ENCODE measurements at regions not wholly inside any gene's neighbourhood (a gene's known extent, or its start where the extent isn't known, plus 50 kb on each side); places are given as distances from the start of the nearest gene placed in this dataset.

GRCh38 chr22:23415490-23415851 lies 164.6 kb downstream of the IGLL1 start (continued):
- TF ChIP-seq SETDB1 (IDR thresholded peaks at IDR 0.05; ENCODE audit: low read length) (no peak), FOXJ3 (CRISPR knock-in tag; IDR thresholded peaks at IDR 0.05) (no peak), STAT6 (CRISPR knock-in tag; IDR thresholded peaks at IDR 0.05) (no peak), CREB3L1 (IDR thresholded peaks at IDR 0.05; ENCODE audit: borderline replicate concordance, low read depth) (no peak), NCOA4 (IDR thresholded peaks at IDR 0.05; ENCODE audit: partially characterized antibody) (no peak), ZNF780A (CRISPR knock-in tag; IDR thresholded peaks at IDR 0.05) (no peak), PPARD (CRISPR knock-in tag; IDR thresholded peaks at IDR 0.05) (no peak), HES1 (IDR thresholded peaks at IDR 0.05; ENCODE audit: low read depth) (no peak), MCM5 (IDR thresholded peaks at IDR 0.05; ENCODE audit: low read depth) (no peak)

Measured in K562 (cell line).